HS-27A (cell line): ENCODE measurements at regions not wholly inside any gene's neighbourhood (a gene's known extent, or its start where the extent isn't known, plus 50 kb on each side); places are given as distances from the start of the nearest gene placed in this dataset.

ENCODE experiments used
- DNase-seq: peaks from one replicate; pipeline ENCODE4 v3.0.0-alpha.2; 2012; ENCODE audit warnings: low read depth, missing footprints

- DNase-seq = no peak
Observed at GRCh38 chr13:105446197-105446596, 1089.3 kb downstream of the EFNB2 start.

GRCh38 chr13:105445796-105446195, 1089.7 kb downstream of the EFNB2 start:
- no peak for DNase-seq

GRCh38 chr13:105442949-105443699, 1092.3 kb downstream of the EFNB2 start:
- DNase-seq = peak; percentile 85

GRCh38 chr13:105442040-105442439, 1093.4 kb downstream of the EFNB2 start:
- no peak for DNase-seq

GRCh38 chr13:105441051-105441750, 1094.3 kb downstream of the EFNB2 start:
- DNase-seq = no peak

- no peak for DNase-seq
Observed at GRCh38 chr13:105436943-105437342, 1098.5 kb downstream of the EFNB2 start.

- DNase-seq = no peak
Observed at GRCh38 chr13:105432438-105432837, 1103.0 kb downstream of the EFNB2 start.

GRCh38 chr13:105428811-105429210, 1106.7 kb downstream of the EFNB2 start:
- DNase-seq = peak; percentile 52

- no peak for DNase-seq
Observed at GRCh38 chr13:105426441-105426840, 1109.0 kb downstream of the EFNB2 start.

- DNase-seq = no peak
Observed at GRCh38 chr13:105414639-105415038, 1120.8 kb downstream of the EFNB2 start.

GRCh38 chr13:105412171-105412570, 1123.3 kb downstream of the EFNB2 start:
- DNase-seq = no peak

GRCh38 chr13:105410602-105411001, 1124.9 kb downstream of the EFNB2 start:
- DNase-seq = no peak

- no peak for DNase-seq
Observed at GRCh38 chr13:105406551-105406950, 1128.9 kb downstream of the EFNB2 start.

GRCh38 chr13:105403086-105403485, 1132.4 kb downstream of the EFNB2 start:
- DNase-seq = no peak

GRCh38 chr13:105395041-105395440, 1140.4 kb downstream of the EFNB2 start:
- no peak for DNase-seq

- no peak for DNase-seq
Observed at GRCh38 chr13:105389373-105389772, 1146.1 kb downstream of the EFNB2 start.

- DNase-seq = no peak
Observed at GRCh38 chr13:105377452-105377851, 1158.0 kb downstream of the EFNB2 start.

GRCh38 chr13:105370011-105370650, 1165.3 kb downstream of the EFNB2 start:
- DNase-seq = no peak

- no peak for DNase-seq
Observed at GRCh38 chr13:105368781-105369180, 1166.7 kb downstream of the EFNB2 start.

GRCh38 chr13:105365831-105366230, 1169.6 kb downstream of the EFNB2 start:
- DNase-seq = no peak

GRCh38 chr13:105365021-105365550, 1170.4 kb downstream of the EFNB2 start:
- no peak for DNase-seq

- DNase-seq = no peak
Observed at GRCh38 chr13:105364191-105364590, 1171.3 kb downstream of the EFNB2 start.
